DMS153 (cell line): ENCODE measurements at regions not wholly inside any gene's neighbourhood (a gene's known extent, or its start where the extent isn't known, plus 50 kb on each side); places are given as distances from the start of the nearest gene placed in this dataset.
"Not testable (repeated sequence)": the region's sequence is repeated elsewhere in the genome, so short reads cannot be mapped to it uniquely, and the experiment has no call there.

Experiments used
- DNase-seq: peaks from one replicate; lab custom pipeline; 2025; lab: John Stamatoyannopoulos, UW

DNA sequence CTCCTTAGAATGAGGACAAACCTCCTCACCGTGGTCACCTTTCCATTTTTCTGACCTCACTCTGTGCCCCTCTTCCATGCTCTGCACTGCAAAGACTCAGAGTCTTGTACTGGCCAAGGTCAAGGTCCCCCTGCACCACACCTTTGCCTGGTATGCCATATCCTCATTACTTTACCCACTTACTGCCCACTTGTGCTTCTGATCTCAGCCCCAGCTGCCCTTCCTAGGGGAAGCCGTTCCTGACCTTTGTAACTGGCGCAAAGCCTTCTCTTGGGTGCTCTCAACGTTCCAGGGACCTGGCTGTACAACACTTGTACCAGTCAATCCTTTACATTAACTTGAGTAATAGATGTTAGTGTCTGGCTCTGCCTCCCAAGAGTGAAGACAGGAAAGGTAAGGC lies 256.0 kb downstream of the SV2B start:
- no peak for DNase-seq

DNA sequence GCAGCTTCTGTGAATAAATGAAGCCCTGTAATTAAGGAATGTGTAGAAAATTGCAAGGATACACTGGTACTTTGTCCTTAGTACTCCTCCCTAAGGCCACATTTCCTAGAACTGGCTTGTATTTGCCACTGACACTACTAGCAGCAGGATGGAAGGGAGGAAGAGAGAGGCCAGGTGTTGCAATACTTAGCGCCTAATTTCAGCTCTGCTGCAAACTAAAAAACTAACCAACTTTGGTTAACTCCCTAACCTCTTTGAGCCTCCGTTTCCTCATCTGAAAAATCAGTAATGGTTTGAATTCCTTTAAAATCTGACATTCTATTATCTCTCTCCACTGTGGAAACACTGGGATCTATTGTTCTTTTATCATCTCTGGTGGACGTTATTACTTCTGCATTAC lies 257.0 kb downstream of the SV2B start:
- no peak for DNase-seq

DNA sequence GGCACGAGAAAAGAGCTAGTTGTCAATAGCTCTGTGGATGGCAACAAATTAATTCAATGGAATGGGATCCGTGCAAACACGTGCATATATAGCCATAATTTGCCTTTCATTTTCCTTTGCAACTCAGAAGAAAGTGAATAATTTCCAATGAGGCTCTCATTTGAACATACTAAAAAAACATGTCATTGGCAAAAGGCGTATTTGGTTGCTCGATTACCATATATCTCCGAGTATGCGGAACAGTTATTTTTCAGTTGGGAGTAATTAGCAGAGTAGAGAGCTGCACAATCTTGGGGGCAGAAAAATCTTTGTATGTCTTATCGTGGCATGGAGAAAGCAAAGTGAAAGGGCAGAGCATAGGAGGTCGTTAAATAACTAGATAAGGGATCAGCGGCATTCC lies 257.4 kb downstream of the SV2B start:
- no peak for DNase-seq

DNA sequence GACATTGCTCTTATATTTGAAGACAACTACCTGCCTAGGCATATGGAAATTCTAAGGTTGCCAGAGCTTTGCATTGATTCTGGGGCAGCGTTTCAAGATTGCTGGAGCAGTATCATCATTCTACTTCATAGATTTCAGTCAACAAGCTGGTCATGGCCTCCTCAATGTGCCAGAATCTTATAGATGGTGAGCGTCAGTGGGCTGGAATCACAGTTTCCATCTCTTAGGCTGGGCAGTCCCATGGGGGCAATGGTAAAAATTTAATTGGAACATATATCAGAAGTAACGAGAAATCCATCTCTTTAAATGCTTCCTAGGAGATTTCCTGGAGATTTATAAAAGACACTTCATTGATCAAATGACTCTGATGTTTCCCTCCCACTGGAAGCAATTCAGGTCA lies 258.3 kb downstream of the SV2B start:
- DNase-seq: no peak

DNA sequence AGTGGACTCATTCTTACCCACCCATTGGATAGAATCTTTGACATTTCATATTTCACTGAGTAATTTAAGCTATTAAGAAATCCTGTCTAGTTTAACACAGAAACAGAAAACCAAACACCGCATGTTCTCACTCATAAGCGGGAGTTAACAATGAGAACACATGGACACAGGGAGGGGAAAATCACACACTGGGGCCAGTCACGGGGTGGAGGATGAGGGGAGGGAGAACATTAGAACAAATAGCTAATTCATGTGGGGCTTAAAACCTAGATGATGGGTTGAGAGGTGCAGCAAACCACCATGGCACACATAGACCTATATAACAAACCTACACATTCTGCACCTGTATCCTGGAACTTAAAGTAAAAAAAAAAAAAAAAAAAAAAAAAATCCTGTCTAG lies 261.6 kb downstream of the SV2B start:
- not testable (repeated sequence) for DNase-seq

DNA sequence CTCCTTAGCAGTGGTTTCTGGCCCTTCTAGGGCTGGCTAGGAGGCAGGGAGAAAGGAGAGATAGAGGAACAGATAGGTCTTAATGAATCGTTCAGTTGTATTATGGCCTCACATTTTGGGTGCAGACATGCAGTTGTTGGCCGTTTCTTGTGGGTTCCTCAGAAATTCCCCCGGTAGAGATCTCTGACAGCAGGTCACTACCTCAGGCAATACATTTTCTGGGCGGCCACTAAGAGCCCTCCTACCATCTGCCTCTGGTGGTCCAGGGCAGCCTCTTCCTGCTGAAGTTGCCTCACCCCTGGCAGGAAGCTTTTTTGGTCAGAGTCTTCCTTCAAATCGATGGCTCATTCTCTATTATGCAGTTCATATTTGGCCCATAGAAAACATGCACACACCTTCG lies 266.1 kb downstream of the SV2B start:
- DNase-seq: no peak

DNA sequence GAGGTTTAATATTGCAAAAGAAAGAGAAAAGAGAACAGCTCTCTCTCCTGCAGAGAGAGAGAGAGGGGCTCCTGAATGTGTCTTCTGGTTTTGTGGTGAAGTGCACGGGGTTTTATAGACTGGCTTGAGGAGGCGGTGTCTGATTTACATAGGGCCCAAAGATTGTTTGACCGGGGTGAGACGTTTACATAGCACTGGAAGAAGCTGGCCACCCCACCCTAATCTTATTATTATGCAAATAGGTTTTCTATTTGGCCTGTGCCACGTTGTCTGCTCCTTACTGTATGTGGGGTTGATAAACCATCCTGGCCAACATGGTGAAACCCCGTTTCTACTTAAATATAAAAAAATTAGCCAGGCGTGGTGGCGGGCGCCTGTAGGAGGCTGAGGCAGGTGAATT lies 268.6 kb downstream of the SV2B start:
- DNase-seq: no peak

DNA sequence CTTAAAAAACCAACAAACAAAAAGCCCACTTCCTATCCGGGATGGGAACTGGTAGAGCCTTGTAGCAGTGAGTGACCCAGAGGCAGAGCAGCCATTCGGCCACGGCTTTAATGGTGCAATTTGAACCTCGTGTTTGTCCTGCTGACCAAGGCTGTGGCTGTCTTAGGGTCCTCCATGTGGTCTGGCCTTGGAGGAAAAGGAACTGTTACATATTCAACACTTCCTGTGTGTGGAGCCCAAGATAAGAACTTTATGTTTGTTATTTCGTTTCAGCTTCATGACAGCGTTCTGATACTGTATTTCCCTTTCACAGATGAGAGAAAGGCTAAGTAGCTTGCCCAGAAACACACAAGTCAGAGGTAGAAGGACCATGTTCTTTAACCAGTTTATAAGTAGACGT lies 269.8 kb downstream of the SV2B start:
- DNase-seq: no peak

DNA sequence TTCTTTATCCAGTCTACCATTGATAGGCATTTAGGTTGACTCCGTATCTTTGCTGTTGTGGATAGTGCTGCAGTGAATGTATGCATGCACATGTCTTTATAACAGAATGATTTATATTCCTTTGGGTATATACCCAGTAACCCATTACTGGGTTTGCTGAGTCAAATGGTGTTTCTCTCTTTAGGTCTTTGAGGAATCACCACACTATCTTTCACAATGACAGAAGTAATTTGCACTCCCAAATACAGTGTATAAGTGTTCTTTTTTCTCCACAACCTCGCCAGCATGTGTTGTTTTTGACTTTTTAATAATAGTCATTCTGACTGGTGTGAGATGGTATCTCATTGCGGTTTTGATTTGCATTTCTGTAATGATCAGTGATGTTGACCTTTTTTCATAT lies 271.3 kb downstream of the SV2B start:
- not testable (repeated sequence) for DNase-seq

DNA sequence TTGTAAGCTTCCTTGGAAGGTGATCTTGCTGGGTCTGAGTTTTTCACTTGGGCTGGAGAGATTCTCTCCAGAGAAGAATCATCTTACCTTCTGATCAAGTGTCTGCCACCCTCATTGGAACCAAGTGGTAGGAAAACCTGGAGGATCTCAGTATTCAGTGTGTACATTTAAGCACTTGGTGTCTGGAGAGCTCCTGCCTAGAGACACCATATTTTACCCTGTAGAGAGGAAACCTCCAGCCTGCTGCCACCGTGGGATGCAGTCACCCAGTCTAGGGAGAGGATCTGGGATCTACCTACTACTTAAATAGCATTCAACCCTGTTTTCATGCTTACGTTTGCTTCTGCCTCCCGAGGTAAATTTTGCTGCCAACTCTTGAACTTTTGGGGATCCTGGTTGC lies 274.3 kb downstream of the SV2B start:
- DNase-seq: no peak

DNA sequence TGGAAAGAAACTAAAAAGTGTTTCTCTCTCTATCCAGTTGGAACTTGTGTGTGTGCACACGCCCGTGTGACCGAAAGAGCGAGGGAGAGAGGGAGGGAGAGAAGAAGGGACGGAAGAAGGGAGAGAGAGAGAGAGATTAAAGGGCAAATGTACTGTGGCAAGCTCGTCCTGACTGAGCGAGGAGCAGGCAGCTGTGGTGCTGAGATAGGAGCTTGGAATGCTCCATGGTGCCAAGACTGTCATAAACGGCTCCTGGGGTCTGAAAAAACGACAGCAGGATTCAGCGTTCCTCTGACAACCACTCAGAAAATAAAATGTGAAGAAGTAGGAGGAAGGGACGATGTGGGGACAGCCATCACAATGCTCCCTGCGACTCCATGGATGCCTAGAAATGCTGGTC lies 276.0 kb downstream of the SV2B start:
- DNase-seq: no peak

DNA sequence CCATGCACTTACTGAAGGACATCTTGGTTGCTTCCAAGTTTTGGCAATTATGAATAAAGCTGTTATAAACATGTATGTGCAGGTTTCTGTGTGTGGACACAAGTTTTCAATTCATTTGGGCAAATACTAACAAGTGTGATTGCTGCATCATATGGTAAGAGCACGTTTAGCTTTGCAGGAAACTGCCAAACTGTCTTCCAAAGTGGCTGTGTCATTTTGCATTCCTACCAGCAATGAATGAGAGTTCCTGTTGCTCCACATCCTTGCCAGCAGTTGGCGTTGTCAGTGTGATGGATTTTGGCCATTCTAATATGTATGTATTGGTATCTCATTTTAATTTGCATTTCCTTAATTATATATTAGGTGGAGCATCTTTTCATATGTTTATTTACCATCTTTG lies 280.1 kb downstream of the SV2B start:
- peak; percentile 6 for DNase-seq

DNA sequence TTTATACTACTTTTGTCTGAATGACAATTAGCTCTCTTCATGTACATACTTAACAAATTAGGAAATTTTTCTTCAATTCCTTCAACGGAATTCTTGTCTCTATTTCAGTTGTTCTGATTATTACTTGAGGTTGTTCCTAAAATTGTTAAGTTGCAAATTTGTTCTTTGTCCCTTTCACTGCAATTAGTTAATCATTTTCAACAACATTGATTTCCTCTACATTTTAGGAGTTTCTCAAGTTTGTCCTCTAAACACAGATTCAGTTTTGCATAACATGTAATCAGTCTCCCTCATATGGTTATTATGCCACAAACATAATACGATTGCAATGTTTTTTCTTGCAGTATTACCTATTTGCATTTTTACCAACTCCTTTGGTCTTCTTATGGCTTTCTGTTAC lies 283.5 kb downstream of the SV2B start:
- no peak for DNase-seq

DNA sequence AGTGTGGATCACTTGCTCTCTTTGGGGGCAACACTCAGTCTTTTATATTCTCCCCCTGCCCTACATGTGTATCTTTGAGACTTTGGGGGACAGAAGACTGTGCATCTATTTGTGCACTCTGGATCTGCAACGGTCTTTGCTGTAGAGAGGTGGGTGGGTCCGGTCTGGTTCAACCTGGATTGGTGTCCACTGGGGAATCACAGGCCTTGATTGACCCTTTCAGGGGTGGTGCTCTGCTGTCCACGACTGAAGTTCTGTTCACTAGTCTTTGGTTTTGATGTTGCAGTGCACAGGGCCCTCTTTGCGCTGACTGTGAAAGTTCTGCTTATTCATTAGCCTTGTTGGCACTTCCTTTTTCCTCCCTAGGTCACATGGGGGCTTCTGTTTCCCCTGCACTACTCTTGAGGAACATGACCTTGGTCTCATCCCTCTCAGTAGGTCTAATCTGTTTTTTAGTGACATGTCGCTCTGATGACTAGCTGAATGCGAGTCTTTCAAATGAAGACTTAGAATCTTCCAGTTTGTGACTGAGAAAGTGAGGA lies 284.2 kb downstream of the SV2B start:
- DNase-seq: no peak

DNA sequence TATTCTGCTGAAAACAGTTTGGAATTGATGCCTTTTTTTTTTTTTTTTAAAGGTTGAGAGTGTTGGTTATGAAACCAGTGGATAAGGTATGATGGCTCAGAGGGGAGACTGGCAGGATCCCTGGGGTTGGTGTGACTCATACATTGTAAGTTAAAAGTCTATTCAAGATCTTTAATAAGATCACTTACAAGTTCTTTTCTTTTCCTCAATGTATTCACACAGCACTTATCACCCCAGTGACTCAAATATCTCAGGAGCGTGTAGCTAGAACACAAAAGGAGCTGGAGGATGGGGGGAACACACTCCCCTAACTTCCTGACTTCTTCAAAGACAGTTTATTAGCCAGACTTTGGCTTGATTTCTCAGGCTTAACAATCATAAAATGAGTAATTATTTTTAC lies 285.3 kb downstream of the SV2B start:
- no peak for DNase-seq

DNA sequence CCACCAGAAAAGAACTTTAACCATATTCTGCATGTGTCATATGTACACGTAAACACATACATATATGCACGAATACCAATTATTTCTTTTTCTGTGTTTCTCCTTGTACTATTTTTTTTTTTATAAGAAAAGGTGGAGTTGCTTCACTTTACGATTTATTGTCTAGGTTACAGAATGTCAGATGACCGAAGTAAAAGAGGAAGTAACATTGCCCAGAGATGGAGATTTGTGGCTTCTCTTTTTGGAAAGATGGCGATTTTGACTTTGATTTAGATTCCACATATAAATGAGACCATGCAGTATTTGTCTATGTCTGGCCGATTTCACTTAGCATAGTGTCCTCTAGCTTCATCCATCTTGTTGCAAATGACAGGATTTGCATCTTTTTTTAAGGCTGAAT lies 293.1 kb downstream of the SV2B start:
- no peak for DNase-seq

DNA sequence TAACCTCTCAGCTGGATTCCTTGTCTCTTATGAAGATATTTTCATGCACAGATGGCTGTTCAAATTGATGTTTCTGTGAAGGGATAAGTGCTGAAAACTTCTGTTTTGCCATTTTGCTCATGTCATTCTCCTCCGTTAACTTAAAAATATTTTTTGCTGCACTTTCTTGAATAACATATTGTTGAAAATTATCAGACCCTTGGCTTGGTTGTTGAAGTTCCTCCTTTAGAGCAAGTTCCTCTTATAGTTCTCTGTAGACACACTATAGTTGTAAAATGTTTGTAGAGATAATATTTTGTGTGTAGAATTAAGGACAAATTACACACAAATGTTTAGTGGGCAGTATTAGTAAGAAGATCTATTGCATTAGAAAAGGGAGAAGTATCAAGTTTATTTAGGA lies 300.4 kb downstream of the SV2B start:
- DNase-seq: no peak

DNA sequence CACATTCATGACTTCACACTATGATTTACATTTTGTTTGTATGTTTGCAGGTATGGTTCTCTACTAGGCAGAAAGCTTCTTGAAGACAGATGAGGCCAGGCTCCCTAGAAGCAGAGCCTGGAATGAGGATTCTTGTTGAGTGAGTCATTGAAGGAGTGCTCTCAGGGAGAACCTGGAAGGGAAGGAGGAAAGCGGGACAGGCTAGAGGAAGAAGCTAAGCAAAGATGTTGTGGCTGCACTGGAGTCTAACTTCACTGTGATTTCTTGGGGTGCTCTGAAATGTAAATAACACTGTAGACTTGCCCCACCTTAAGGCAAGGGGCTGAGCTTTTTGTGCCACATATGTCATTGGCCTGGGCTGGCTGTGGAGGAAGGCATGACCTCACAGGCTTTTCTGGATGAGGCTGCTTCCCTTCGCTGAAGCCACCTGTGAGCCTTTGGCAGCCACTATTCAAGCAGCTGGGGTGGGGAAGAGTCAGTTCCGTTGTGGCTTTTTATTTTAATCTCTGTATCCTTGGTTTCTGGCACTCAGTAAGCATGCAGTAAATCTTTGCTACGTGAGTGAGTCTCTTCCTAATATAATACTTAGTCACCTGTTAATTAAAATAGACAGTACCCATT lies 307.3 kb downstream of the SV2B start:
- DNase-seq: peak; percentile 30

DNA sequence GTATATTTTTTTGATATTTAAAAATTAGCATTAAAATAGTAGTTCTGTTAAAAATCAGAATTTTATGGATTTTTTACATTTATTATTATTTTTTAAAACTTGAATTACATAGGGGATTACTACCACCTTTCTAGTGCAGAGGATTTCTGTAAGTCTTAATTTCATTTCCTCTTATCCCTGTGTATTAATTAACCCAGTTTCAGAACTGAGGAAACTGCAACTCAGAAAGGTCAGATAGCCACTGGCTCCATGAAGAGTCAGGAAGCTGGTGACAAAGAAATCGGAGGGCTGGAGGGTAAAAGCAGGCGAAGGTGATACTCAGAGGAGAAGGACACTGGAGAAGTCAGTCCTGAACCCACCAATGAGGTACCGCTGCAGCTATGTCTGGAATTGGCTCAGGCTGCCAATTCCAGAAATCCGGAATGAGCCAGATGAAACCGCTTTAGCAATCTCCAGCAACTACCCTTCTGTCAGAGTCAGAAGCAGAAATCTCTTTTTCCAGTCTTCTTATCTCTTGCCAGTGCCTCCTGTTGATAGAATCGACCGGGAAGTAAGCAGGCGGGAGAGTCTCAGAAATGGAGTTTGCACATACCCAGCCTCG lies 308.5 kb downstream of the SV2B start:
- no peak for DNase-seq

DNA sequence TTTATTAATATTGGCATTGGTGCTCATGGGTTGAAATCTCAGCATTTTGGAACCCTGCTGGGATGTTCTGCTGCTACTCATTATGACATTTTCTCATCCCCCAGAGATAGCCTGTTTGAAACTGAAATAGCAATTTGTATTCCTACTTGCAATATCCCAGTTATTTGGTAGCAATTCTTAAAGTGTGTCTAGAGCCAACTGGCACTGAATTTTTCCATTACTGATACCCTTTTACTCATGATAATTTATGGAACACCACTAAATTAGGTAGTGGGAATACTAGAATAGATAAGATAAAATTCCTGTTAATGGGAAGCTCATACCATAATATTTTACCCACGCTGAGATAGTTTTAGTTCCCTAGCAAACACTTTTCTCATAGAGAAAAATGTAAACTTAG lies 309.3 kb downstream of the SV2B start:
- no peak for DNase-seq

DNA sequence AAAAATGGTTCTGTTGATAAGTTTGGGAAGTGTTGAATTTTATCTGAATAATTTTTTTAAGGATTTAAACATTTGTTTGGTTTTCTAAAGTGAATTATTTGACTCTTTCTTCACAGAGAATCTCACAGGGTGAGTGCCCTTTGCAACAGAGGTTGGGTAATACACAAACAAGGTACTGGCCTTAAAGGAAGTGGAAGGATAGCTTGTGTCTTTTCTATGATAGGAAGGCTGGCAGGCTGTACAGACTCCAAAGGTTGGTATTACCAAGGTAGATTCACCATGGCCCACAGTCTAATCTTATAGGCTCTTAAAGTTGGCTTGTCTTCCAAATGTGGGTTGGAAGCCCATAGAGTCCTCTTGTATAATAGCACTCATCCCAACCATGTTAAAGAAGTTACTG lies 311.5 kb downstream of the SV2B start:
- no peak for DNase-seq

DNA sequence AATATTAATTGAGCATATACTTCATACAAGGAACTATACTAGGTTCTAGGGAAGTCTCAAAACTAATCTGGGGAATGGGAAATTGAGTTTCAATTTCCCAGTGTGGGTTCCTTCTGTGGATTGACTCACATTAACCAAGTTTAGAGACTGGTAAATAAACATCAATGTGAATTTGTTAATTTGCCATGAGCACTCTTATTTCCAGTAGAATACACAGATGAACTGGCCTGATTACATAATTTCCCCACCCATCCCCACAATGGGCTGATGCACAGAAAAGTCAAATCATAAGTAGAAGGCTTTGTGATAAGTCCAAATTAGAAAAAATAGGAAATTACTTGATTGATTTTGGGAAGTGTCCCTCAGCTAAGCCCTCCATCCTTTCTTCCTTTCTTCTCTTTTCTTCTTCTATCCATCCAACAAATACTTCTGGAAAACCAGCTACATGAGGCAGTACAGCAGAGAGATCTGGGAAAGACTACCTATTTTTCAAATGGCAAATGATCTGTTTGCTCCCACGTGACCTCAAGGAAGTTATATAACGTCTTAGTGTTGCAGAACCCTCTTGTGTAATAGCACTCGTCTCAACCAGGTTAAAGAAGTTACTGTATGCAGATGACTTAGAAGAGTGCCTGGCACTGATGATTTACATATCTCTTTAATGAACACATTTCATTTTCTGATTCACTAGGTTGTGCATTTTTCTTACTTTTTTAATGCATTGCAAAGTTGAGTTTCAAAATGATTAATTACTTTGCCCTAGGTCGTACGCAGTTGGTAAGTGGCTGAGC lies 312.3 kb downstream of the SV2B start:
- DNase-seq: no peak

DNA sequence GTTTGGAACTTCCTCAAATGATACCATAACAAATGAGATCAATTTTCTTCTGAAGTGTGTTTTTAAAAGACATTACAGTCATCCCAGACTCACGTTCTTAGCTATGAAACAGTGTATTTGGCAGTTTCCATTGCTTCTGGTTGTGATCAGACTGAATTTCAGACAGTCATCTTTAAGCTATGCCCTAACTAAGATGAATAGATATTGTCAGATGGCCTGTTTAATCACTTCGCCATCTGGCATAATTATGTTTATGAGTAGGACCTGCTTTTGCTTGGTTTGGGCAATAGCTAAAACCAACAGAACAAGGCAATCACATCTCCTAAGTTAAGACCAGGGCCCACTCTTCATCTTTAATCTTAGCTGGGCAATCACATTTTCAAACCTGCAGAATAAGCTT lies 313.1 kb downstream of the SV2B start:
- no peak for DNase-seq
